Esophagus squamous epithelium (tissue), 4 donors: ENCODE measurements at regions not wholly inside any gene's neighbourhood (a gene's known extent, or its start where the extent isn't known, plus 50 kb on each side); places are given as distances from the start of the nearest gene placed in this dataset.

Experiments used
- POLR2A ChIP-seq, 4 donors: fragments of 450-650 bp; IDR thresholded peaks; one replicate each; pipeline ENCODE4 v1.6.1; 2017; ENCODE audit warnings: antibody characterized with exemption in 4 of 4, mild to moderate bottlenecking in 4 of 4, moderate library complexity in 3 of 4
- TF ChIP-seq, protein P1 (sequence below), 6 experiments: fragments of 450-650 bp in 4 of 6; fragments of 200-600 bp in 2 of 6; sonication (generic) in 2 of 6; IDR thresholded peaks; one replicate each; pipeline ENCODE4 v1.5.1; 2016 to 2019; ENCODE audit warnings: antibody characterized with exemption in 6 of 6, mild to moderate bottlenecking in 4 of 6, moderate library complexity in 4 of 6

DNA sequence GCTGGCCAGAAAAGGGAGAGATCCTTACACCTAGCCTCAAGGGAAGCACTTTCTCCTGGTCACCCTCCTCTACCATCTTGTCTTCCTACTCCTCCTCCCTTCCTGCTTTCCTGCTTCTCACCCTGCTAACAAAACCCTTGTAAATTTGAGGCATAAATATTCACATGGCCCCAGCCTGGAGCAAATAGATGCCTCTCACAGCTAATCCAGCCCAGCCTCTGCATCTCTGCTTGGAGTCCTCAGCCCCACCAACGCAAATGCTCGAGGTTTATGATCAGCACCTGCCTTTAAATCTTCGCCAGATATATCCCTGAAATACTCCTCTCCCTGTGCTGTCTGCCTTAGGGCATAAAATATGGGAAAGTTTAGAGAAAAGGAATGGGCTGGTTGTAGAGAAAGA is 205.2 kb upstream of the CDH5 start:
- TF ChIP-seq, protein P1, sequence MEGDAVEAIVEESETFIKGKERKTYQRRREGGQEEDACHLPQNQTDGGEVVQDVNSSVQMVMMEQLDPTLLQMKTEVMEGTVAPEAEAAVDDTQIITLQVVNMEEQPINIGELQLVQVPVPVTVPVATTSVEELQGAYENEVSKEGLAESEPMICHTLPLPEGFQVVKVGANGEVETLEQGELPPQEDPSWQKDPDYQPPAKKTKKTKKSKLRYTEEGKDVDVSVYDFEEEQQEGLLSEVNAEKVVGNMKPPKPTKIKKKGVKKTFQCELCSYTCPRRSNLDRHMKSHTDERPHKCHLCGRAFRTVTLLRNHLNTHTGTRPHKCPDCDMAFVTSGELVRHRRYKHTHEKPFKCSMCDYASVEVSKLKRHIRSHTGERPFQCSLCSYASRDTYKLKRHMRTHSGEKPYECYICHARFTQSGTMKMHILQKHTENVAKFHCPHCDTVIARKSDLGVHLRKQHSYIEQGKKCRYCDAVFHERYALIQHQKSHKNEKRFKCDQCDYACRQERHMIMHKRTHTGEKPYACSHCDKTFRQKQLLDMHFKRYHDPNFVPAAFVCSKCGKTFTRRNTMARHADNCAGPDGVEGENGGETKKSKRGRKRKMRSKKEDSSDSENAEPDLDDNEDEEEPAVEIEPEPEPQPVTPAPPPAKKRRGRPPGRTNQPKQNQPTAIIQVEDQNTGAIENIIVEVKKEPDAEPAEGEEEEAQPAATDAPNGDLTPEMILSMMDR (IDR thresholded peaks at IDR 0.05), result no peak
- TF ChIP-seq POLR2A (IDR thresholded peaks at IDR 0.05), result no peak
